NCI-H2107 treated with DMSO at 0.1 percent for 48 hours (cell line): ENCODE measurements at regions not wholly inside any gene's neighbourhood (a gene's known extent, or its start where the extent isn't known, plus 50 kb on each side); places are given as distances from the start of the nearest gene placed in this dataset.
"Not testable (repeated sequence)": the region's sequence is repeated elsewhere in the genome, so short reads cannot be mapped to it uniquely, and the experiment has no call there.

Experiments used
- DNase-seq: peaks from one replicate; lab custom pipeline; 2025; ENCODE audit not compliant: unreplicated experiment; lab: John Stamatoyannopoulos, UW

GRCh38 chr20:12925863-12926793, 82.6 kb upstream of the SPTLC3 start:
- DNase-seq, result no peak

DNA sequence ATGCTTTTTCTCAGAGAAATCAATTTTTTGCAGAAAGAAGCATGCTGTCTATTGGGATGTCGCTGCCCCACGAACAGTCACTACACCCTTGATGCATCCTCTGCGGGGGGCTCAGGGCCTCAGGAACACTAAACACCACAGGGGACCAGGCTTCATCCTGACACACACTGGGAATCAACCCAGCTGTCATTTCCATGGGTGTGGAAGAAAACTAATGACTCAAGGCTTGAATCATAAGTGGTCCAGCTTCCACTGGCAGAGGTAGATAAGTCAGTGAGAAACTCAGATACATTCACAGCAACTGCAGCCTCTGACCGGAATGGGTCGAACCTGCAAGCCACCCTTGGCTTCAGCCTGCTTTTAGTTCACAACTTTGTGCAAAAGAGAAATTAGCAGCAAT, 81.3 kb upstream of the SPTLC3 start:
- no peak for DNase-seq

DNA sequence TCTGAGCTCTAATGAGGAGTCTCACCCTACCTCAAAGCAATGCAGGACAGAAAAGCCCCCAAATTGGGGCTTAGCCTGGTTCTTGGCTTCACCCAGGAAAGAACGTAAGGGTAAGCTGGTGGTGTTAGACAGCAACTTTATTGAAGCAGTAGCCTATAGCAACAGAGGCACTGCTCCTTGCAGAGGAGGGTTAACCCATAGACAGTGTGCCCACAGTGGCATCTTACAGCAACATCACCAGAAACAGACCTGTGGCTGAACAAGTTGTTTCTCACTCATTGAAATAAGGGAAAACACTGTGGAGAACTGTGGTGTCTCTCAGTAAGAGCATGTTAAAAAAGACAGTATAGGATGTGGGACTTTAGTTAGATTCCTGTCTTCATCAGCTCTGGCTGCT, 80.4 kb upstream of the SPTLC3 start:
- DNase-seq, result no peak

DNA sequence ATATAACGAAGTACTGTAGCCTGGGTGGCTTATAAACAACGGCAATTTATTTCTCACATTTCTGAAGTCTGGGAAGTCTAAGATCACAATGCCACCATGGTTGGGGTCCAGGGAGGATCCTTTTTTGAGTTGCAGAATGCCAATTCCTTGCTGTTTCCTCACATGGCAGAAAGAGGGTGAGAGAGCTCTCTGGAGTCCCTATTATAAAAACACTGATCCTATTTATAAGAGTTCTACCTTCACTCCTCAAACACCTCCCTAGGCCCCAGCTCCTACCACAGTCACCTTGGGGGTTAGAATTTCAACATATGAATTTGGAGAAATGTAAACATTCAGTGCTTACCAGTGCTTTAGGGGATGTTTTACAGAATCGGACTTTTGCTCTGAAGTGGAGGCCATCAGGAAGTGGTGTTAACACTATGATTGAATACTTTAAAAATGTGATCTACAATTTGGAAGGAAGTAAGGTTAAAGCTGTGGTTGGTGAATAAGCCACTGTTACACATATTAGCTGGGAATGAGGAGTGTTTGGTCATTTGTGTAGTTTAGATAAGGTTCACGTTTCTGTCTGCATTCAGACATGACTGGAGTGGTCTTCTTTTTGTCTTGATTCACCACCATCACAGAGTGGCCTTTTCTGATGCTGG, 79.9 kb upstream of the SPTLC3 start:
- no peak for DNase-seq

GRCh38 chr20:12936020-12936419, 72.8 kb upstream of the SPTLC3 start:
- DNase-seq, result no peak

DNA sequence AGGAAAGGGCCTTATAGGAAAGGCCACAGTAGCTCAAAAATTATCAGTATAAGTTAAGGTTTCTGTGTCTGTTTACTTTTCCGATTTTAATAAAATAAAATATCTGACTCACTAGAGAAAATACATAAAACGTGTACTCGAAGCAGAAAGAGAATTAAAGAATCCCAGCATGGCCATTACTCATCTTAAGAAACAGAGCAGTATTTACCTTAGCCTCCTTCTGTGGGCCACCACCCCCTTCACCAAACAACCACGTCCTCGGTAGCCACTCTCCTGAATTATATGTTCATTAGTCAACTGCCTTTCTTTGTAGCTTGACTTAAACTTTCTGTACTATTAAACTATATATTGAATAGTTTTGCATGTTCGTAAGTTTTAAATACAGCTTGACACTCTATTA, 72.2 kb upstream of the SPTLC3 start:
- no peak for DNase-seq

- no peak for DNase-seq
Observed at GRCh38 chr20:12941025-12941424, 67.7 kb upstream of the SPTLC3 start.

GRCh38 chr20:12942123-12942522, 66.6 kb upstream of the SPTLC3 start:
- DNase-seq, result no peak

GRCh38 chr20:12946789-12947188, 62.0 kb upstream of the SPTLC3 start:
- DNase-seq, result no peak

- DNase-seq, result no peak
Observed at GRCh38 chr20:12947691-12948090, 61.1 kb upstream of the SPTLC3 start.

DNA sequence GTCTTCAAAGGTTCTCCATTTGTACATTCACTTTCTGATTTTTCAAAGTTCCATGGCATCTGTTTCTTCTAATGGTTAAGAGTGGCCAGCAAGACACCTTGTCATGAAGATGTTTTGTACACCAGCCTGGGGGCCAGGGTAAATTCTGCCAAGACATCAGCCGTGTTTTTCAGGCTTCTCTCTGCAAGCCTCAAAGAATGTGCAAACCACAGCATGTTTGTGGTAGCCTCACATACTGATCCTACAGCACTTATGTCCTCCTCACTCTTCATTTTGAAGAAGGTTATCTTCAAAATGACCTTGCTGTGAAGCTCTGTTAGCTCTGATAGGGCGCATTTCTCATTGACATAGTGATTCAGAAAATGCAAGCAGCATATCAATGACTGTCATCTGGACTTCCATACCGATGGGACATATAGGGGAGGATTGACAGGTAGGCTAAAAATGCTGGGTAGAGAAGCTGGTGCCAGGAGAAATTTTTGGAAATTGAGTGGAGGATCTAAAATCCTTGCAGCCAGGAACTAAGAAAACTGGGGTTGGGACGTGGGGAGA, 59.3 kb upstream of the SPTLC3 start:
- DNase-seq, result no peak

GRCh38 chr20:12954254-12954653, 54.5 kb upstream of the SPTLC3 start:
- DNase-seq, result not testable (repeated sequence)

DNA sequence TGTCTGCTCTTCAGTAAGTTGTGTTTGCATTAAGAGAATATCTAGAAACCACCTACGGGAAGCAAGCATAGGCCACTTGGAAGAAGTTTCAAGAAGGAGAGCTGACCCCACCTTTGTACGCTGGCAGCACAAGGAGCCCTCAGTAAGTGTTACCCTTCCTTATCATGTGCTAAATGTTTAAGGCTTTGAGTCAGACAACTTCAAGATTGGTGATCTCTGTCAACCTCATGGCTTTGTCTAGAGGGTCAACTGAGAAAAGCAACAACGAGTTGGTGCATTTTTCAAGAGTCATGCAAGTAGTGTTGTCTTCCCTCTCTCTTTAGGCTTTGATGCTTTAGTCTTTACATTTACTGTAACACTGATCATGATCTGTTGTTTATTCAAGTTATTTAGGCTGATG, 53.2 kb upstream of the SPTLC3 start:
- no peak for DNase-seq

DNA sequence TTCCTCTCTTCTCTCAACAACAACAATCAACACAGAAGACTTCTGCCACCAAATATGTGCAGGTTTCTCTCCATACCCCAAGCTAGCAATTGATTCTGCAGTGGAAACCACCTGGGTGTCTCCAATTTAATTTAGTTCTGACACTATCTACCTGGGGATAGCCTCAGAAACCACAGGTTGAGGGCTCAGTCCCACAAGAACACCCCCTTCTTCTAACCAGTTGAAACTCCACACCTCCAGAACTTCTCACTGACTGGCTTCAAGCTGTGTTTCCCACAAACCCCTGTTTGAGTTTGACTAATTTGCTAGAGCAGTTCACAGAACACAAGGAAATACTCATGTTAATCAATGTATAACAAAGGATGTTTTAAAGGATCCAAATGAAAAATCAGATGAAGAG, 52.5 kb upstream of the SPTLC3 start:
- no peak for DNase-seq

DNA sequence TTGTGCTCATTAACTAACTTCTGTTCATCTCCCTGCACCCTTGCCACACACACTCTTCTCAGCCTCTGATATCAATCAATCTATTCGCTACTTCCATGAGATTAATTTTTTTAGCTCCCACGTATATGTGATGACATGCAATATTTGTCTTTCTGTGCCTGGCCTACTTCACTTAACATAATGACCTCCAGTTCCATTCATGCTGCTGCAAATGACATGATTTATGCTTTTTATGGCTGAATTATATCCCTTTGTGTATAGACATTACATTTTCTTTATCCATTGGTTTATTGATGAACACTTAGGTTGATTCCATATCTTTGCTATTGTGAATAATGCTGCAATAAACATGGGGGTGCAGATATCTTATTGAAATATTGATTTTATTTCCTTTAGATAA, 50.8 kb upstream of the SPTLC3 start:
- DNase-seq, result no peak
